ENCODE measurements at regions not wholly inside any gene's neighbourhood (a gene's known extent, or its start where the extent isn't known, plus 50 kb on each side); places are given as distances from the start of the nearest gene placed in this dataset.
A peak's percentile ranks its signal among the peaks of the same experiment; 100 is the strongest.

- peak; percentile 71 to 83 (median 74) for DNase-seq
These were observed 236.2 kb downstream of the SYK start for GRCh38 chr9:91037511-91038482.

GRCh38 chr9:91038483-91039124 is 237.0 kb downstream of the SYK start:
- Histone ChIP-seq H3K9me3 (no peaks in the 10 kb centered on the region), H3K36me3 (ENCODE audit: low read depth) (no peaks in the 10 kb centered on the region), H3K4me1 (ENCODE audit: low read depth) (peaks cover 21% of the 10 kb centered on the region), H3K4me3 (no peak overlapping the region)
- intact Hi-C loops (cut with DNase I, micrococcal nuclease), result loop anchor here (5.0 to 10.0 kb wide), 2 partner anchors 386 to 394 kb away; partner anchors contain the start of gene NFIL3 (in 1 of the 2)
- no peak for ATAC-seq
- no peak for TF ChIP-seq CTCF (IDR thresholded peaks at IDR 0.05)
- no peak for DNase-seq

More at GRCh38 chr9:91037511-91038482, 236.2 kb downstream of the SYK start:
- no peak overlapping the region for H3K4me3 ChIP-seq
- peaks cover 21% of the 10 kb centered on the region for H3K4me1 ChIP-seq (ENCODE audit: low read depth)
- H3K36me3 ChIP-seq (ENCODE audit: low read depth), result no peaks in the 10 kb centered on the region
- no peaks in the 10 kb centered on the region for H3K9me3 ChIP-seq
- intact Hi-C loops (cut with DNase I, micrococcal nuclease), result loop anchor here (5.0 to 10.0 kb wide), 2 partner anchors 387 to 395 kb away; partner anchors contain the start of gene NFIL3 (in 1 of the 2)
- TF ChIP-seq CTCF (IDR thresholded peaks at IDR 0.05), result no peak
- ATAC-seq, result peak; percentile 85

- no peak overlapping the region for H3K4me3 ChIP-seq
- no peak for ATAC-seq
- DNase-seq, result no peak
- peaks cover 21% of the 10 kb centered on the region for H3K4me1 ChIP-seq (ENCODE audit: low read depth)
- no peak for TF ChIP-seq CTCF (IDR thresholded peaks at IDR 0.05)
- H3K36me3 ChIP-seq (ENCODE audit: low read depth), result no peaks in the 10 kb centered on the region
- H3K9me3 ChIP-seq, result no peaks in the 10 kb centered on the region
- intact Hi-C loops (cut with DNase I, micrococcal nuclease), result loop anchor here (5.0 to 10.0 kb wide), 2 partner anchors 386 to 393 kb away; partner anchors contain the start of gene NFIL3 (in 1 of the 2)
These were observed 237.7 kb downstream of the SYK start for GRCh38 chr9:91039125-91039834.

GRCh38 chr9:91039835-91040140 is 238.2 kb downstream of the SYK start:
- DNase-seq, result no peak
- intact Hi-C loops (cut with DNase I, micrococcal nuclease), result loop anchor here (5.0 to 10.0 kb wide), 2 partner anchors 385 to 393 kb away; partner anchors contain the start of gene NFIL3 (in 1 of the 2)
- peaks cover 21% of the 10 kb centered on the region for H3K4me1 ChIP-seq (ENCODE audit: low read depth)
- H3K4me3 ChIP-seq, result no peak overlapping the region
- no peaks in the 10 kb centered on the region for H3K9me3 ChIP-seq
- no peak for ATAC-seq
- no peak for TF ChIP-seq CTCF (IDR thresholded peaks at IDR 0.05)
- no peaks in the 10 kb centered on the region for H3K36me3 ChIP-seq (ENCODE audit: low read depth)
